ENCODE measurements at regions not wholly inside any gene's neighbourhood (a gene's known extent, or its start where the extent isn't known, plus 50 kb on each side); places are given as distances from the start of the nearest gene placed in this dataset.

GRCh38 chr2:167420211-167420610, 531.9 kb downstream of the XIRP2 start:
- no peak overlapping the region for H2AFZ ChIP-seq (ENCODE audit: low read depth, low read length)
- H4K20me1 ChIP-seq (ENCODE audit: insufficient read depth, low read length), result no peaks in the 10 kb centered on the region
- H3K27me3 ChIP-seq (ENCODE audit: low read depth, low read length), result no peaks in the 10 kb centered on the region
- H3K36me3 ChIP-seq (replicated peaks; ENCODE audit: low read depth, low read length), result no peaks in the 10 kb centered on the region
- H3K27ac ChIP-seq (ENCODE audit: low read length), result no peak overlapping the region
- no peaks in the 10 kb centered on the region for H3K9me3 ChIP-seq (ENCODE audit: insufficient read depth, low read length)
- TF ChIP-seq CTCF (IDR thresholded peaks at IDR 0.05; ENCODE audit: low read depth, low read length), result no peak
- no peak for TF ChIP-seq EZH2phosphoT487 (IDR thresholded peaks at IDR 0.05; ENCODE audit: low read depth)
- H3K9ac ChIP-seq (ENCODE audit: low read length), result no peak overlapping the region
- H3K4me2 ChIP-seq (ENCODE audit: low read length), result no peak overlapping the region
- H3K79me2 ChIP-seq (ENCODE audit: low read length), result no peaks in the 10 kb centered on the region
- H3K4me1 ChIP-seq (ENCODE audit: low read length), result peaks cover 6% of the 10 kb centered on the region
- no peak overlapping the region for H3K4me3 ChIP-seq (ENCODE audit: low read length)

- H3K4me2 ChIP-seq (ENCODE audit: low read length), result peak overlapping the region; percentile 16; the same call in 1 of the 2 replicates
- no peak overlapping the region for H3K27ac ChIP-seq (ENCODE audit: low read length)
- H3K79me2 ChIP-seq (ENCODE audit: low read length), result no peaks in the 10 kb centered on the region
- H3K36me3 ChIP-seq (replicated peaks; ENCODE audit: low read depth, low read length), result no peaks in the 10 kb centered on the region
- no peak overlapping the region for H3K4me3 ChIP-seq (ENCODE audit: low read length)
- H3K4me1 ChIP-seq (ENCODE audit: low read length), result peaks cover 16% of the 10 kb centered on the region
- no peaks in the 10 kb centered on the region for H4K20me1 ChIP-seq (ENCODE audit: insufficient read depth, low read length)
- H2AFZ ChIP-seq (ENCODE audit: low read depth, low read length), result no peak overlapping the region
- H3K9me3 ChIP-seq (ENCODE audit: insufficient read depth, low read length), result no peaks in the 10 kb centered on the region
- no peaks in the 10 kb centered on the region for H3K27me3 ChIP-seq (ENCODE audit: low read depth, low read length)
- no peak overlapping the region for H3K9ac ChIP-seq (ENCODE audit: low read length)
- no peak for TF ChIP-seq EZH2phosphoT487 (IDR thresholded peaks at IDR 0.05; ENCODE audit: low read depth)
- no peak for TF ChIP-seq CTCF (IDR thresholded peaks at IDR 0.05; ENCODE audit: low read depth, low read length)
Measured at GRCh38 chr2:167415068-167415467, 526.8 kb downstream of the XIRP2 start.

GRCh38 chr2:167411367-167411766, 523.1 kb downstream of the XIRP2 start:
- no peaks in the 10 kb centered on the region for H3K36me3 ChIP-seq (replicated peaks; ENCODE audit: low read depth, low read length)
- H3K9ac ChIP-seq (ENCODE audit: low read length), result no peak overlapping the region
- no peak for TF ChIP-seq EZH2phosphoT487 (IDR thresholded peaks at IDR 0.05; ENCODE audit: low read depth)
- TF ChIP-seq CTCF (IDR thresholded peaks at IDR 0.05; ENCODE audit: low read depth, low read length), result peak; percentile 40

DNA sequence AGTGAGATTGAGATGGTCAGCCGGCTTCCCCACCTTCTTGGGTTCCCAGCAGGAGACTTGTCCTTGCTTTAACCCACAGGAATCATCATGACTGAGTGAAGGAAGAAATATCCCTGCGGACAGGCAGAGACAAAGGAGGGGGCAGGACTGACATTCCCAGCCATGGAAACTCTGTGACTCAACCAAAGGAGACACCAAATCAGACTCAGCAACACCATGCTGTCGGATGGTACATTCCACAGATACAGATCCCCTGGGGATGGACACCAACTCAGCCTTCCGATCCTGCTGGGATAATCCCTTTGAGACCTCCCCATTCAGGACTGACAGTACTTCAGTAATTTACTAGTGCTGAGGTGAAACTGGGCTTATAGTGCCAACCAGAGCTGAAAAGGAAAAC, 518.3 kb downstream of the XIRP2 start:
- no peak overlapping the region for H3K27ac ChIP-seq (ENCODE audit: low read length)
- TF ChIP-seq CTCF (IDR thresholded peaks at IDR 0.05; ENCODE audit: low read depth, low read length) (no peak), EZH2phosphoT487 (IDR thresholded peaks at IDR 0.05; ENCODE audit: low read depth) (no peak)
- H3K4me3 ChIP-seq (ENCODE audit: low read length), result no peak overlapping the region
- no peaks in the 10 kb centered on the region for H3K9me3 ChIP-seq (ENCODE audit: insufficient read depth, low read length)
- H4K20me1 ChIP-seq (ENCODE audit: insufficient read depth, low read length), result no peaks in the 10 kb centered on the region
- no peaks in the 10 kb centered on the region for H3K27me3 ChIP-seq (ENCODE audit: low read depth, low read length)
- H2AFZ ChIP-seq (ENCODE audit: low read depth, low read length), result no peak overlapping the region
- H3K9ac ChIP-seq (ENCODE audit: low read length), result no peak overlapping the region
- no peaks in the 10 kb centered on the region for H3K36me3 ChIP-seq (replicated peaks; ENCODE audit: low read depth, low read length)
- no peaks in the 10 kb centered on the region for H3K79me2 ChIP-seq (ENCODE audit: low read length)
- H3K4me1 ChIP-seq (ENCODE audit: low read length), result no peaks in the 10 kb centered on the region
- H3K4me2 ChIP-seq (ENCODE audit: low read length), result no peak overlapping the region

More at GRCh38 chr2:167411367-167411766, 523.1 kb downstream of the XIRP2 start:
- H4K20me1 ChIP-seq (ENCODE audit: insufficient read depth, low read length), result no peaks in the 10 kb centered on the region
- H3K4me2 ChIP-seq (ENCODE audit: low read length), result no peak overlapping the region
- no peaks in the 10 kb centered on the region for H3K79me2 ChIP-seq (ENCODE audit: low read length)
- no peak overlapping the region for H3K4me3 ChIP-seq (ENCODE audit: low read length)
- H2AFZ ChIP-seq (ENCODE audit: low read depth, low read length), result no peak overlapping the region
- peaks cover 16% of the 10 kb centered on the region for H3K4me1 ChIP-seq (ENCODE audit: low read length)
- no peak overlapping the region for H3K27ac ChIP-seq (ENCODE audit: low read length)
- no peaks in the 10 kb centered on the region for H3K9me3 ChIP-seq (ENCODE audit: insufficient read depth, low read length)
- H3K27me3 ChIP-seq (ENCODE audit: low read depth, low read length), result no peaks in the 10 kb centered on the region

All from OCI-LY3 (cell line).